ENCODE measurements at regions not wholly inside any gene's neighbourhood (a gene's known extent, or its start where the extent isn't known, plus 50 kb on each side); places are given as distances from the start of the nearest gene placed in this dataset.

DNA sequence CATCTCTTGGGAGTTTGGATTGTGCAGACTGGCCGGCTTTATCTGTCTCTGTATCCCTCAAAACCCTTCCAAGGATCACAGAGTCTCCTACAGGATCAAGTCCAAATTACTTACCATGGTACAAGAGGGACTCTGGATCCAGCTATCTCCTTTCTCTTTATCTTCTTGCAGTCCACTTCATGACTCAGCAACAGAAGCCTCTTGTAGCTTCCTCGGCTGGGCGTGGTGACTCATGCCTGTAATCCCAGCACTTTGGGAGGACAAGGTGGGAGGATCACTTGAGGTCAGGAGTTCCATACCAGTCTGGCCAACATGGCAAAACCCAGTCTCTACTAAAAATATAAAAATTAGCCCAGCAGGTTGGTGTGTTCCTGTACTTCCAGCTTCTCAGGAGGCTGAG, 189.7 kb downstream of the BCAT1 start:
- DNase-seq, result no peak

DNA sequence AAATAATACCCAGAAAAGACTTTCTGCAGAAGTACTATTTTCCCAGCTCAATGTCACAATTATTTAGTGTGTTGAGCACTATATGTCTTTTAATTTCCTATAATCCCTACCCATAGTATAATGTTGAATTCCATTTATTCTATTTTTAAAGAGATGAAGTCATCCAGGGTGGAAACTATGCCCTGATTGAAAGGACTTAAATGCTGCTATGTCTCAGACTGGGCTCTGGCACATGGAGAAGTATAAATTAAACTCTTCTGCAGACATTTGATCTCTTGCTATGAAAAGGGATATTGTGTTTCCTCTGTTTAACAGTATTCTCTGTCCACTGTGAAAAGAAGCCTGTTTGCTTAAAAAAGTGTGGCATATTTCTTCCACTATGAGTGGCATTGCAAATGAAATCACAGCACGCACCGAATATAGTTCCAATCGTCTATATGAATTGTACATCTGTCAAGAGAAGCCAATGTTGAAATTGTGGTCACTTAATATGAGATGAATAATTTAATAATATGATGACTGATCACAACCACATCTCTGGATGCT, 192.3 kb downstream of the BCAT1 start:
- no peak for DNase-seq

DNA sequence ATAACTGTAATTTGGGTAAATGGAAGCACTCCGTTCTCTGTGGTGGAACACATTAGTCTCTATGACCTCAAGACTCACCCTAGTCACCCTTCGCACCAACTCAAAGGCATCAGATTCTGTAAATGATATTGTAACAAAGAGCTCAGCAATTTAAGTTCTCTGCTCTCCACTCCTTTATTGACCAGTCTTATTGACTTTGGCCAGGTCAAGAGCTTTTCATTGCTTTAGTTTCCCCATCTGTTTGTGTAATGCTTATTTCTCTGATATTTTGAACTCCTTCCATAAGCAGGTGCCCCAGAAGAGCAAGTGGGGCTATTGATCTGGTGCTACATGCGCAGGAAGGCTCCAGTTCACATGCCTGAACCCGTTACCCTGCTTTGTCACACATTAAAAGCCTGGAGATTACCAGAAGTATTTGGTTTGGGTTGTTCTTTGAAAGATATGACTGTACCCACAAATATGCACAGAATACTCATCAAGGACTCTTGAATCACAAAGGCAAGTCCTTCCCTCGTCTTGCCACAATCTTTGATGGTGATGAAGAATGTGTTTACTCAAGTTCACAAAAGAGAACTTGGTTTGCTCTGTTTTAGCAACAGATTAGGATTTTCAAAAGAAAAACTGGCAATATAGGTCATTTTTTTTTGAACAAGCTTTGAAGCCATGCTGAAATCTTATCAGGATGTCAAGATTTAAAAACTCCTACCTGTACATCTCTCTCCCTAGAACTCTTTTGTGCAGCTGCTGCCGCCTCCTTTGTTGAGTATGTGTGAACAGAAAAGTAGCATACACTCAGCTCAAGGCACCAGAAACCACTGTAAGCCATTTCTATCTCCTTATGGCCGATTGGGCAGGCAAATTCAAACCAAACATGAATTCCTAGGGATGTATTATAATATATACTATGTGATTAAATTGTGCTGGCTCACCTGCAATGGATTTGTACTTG, 193.9 kb downstream of the BCAT1 start:
- no peak for DNase-seq

DNA sequence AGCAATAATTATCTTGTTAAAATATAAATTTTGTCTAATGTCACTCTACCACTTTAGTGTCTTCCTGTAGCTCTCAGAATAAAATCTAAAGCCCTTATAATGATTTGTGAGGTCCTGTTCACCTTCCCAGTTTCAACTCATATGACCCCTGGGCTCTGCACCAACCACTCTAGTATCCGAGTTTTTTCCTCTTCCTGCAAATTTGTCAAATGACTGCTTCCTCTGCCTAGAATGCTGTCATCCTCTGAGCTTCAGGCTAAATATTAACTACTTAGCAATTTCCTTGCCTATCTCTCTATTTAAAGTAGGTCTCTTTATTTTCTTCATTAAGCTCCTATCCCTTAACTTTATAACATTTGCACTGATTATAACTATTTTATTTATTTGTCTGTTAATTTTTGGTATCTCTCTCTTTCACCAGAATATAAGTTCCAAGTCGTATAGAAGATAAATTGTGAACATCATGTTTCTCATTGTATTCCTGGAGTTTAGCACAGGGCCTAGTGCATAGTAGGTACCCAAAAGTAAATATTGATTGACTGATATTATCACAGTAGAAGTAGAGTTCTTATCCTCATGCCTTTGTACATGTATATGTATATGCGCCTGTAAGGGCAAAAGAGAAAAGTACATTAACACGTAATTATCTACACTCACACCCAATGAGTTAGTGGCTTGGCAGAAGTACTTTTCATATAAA, 196.0 kb downstream of the BCAT1 start:
- DNase-seq, result no peak

DNA sequence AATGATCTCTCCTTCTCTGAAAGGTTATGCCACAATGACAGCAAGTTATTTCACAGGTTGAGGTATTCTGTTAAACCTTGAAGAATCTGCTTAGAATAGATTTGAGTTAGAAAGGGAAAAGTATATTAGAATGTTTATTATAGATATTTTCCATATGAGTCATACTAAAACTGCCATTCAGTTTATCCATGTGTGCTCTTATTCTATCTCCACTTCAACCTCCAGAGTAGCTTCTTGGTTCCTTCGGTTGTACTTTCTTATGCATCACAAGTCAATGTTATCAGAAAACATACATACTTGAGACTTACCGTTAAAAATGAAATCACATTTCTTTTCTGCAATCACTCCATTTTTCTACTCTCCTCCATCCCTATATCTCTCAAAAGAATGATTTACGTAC, 197.7 kb downstream of the BCAT1 start:
- no peak for DNase-seq

DNA sequence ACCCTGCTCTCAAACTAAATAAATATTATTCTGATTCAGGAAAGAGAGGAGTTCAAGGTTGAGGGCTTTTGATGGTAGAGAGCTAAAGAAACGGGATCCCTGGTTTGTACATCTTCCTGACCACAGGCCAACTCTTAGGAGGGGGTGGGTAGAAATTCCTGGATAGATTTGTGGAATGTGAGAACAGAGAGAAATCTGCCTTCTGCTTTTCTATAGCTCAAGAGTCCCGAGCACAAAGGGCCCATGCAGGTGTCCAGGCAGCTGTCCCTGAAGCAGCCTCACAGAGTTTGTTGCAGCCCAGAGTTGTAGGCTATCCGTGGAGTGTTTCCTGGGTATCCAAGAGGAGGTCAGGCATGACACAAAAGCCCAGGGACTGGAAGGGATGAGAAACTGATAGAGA, 198.6 kb downstream of the BCAT1 start:
- DNase-seq, result no peak

DNA sequence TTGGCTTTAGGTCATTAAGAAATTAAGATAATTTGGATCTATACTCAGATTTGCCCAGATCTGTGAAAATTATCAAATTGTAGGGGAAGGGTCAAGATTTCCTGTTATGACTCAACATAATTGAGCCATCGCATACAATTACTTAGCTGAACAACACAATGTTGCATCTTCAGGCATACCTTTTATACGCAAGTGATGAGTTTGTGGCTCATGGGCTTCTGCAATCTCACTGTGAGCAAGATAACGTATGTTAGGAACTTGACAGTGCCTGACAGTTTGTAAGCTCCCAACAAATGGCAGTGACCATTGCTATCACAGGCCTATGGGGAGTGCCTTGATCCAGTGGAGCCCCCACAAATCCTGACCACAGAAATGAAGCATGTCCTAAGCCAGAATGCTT, 199.7 kb downstream of the BCAT1 start:
- DNase-seq, result no peak

DNA sequence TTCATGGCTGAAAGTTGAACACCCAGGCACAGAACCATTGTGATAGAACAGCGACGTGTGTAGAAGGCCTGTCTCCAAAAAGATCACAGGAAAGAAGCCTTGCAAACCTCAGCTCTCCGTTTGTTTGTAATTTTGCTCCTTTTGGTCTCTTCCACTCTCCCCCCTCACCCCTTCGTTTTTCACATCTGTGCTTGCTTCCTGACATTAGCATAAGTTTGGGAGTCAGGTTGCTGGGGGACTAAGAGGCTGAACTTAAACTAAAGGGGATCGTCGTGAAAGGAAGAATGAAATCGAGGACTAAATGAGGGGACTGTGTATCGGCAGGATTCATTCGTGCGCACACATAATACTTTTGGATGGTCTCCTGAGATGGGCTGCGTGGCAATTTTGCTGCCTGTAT, 200.6 kb downstream of the BCAT1 start:
- no peak for DNase-seq

DNA sequence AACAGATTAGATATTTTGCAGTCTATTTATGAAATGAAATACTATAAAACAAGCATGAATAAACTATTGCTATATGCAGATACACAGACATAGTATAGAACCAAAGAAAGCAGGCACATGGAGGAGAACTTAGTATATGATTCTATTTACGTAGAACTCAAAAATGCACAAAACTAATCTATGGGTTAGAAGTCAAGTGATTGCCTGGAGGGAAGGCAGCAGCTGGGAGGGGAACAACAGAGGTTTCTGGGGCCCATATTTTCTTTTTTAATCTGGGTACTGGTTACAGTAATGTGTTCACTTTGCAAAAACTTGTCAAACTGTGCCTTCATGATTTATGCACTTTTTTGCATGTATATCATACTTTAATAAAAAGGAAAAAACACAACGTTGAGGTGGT, 202.0 kb downstream of the BCAT1 start:
- no peak for DNase-seq

DNA sequence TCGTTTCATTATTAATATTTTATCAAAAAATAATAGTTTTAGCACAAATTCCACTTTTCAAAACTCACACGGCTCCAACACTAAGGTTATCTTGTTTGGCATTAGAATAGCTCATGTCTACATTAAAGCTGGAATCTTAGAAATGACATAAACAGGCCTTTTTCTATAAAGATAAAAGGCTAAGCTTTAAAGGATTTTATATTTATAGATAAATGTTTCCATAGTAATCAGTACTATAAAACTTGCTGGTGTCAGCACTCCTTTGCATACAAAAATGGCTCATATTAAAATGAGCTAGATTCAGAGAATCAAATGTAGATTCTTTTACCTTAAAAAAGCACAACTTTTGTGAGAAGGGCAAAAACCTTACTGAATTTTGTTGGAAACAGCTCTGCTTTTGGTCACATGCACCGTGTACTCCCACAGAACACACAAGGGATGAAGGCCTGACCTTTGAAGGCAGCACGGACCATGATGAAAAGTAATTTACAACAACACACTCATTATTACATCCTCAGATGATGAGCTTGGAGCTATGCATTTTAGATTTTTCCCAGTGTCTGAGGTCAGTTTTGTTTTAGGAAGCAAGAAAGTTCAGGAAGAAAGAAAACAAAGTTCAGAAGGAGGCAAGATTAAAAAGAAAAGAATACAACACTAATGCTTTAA, 202.8 kb downstream of the BCAT1 start:
- no peak for DNase-seq

DNA sequence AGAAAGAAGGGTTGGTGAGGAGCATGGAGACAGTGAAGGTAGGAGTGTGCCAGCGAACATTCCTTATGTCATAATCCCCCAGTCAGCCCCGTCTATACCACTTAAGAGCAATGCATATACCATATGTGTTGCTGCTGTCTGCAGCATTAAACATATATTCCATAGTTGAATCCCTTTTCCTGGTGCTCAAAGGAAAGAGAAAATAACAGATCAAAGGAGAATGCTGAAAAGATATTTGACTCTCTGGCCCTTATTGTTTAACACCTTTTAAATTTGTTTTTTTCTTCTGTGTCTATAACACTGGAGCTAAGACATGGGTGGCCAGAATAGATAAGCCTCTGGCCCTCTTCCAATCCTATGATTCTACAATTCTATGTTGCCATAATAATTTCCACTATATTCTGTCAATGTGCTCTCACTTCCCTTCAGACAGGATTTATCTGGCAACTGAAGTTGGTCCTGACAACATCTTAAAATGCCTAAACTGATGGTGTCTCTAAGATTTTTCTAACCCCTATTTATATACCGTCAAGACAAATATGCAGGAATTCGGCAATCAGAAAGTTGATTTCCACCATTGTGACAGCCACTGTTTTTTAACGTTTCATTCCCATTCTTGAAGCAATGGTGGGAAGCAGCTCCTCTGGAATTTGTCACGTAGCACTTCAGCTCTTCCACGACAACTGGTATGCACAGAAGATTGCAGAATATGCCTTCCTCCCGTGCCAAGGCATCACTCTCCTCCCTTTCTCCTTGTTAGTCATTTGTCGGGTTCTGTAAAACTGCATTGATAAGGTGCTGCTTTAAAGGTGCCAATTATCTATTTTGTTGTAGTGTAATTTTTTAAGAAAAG, 204.7 kb downstream of the BCAT1 start:
- no peak for DNase-seq

DNA sequence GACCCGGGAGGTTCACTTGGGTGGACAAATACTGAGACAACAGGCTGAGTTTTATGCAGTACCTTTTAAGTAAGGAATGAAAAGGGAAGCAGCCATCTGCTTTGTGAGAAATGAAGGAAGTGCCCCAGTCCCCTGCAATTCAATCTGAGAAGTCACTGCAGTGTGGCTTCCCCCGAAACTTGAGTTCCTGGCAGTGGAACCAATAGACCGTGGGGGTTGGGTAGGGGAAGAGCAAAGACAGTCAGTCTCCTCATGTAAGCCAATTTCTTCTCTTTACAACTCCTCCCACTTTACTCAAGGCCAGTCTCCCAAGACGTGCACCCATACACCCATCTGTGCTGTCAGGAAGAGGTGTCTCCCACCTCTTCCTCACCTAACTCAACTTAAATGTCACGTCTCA, 206.5 kb downstream of the BCAT1 start:
- peak; percentile 16 for DNase-seq

DNA sequence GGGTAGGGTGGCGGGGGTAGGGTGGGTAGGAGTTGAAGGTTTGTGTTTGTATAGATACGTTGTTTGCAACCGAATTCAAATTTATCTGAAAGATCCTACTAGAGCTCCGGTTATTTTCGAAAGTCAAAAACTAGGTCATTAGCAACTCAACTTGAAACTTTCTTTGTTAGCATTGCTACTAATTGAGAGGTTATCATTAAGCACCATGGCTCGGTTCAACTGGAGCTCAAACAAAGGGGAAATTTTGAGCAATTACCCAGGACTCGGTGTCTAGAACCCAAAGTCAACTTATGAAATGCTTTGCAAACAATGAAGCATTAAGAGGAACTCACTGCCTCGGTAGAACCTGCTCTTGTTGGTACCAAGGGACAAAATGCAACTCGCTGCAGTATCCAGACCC, 207.7 kb downstream of the BCAT1 start:
- no peak for DNase-seq

DNA sequence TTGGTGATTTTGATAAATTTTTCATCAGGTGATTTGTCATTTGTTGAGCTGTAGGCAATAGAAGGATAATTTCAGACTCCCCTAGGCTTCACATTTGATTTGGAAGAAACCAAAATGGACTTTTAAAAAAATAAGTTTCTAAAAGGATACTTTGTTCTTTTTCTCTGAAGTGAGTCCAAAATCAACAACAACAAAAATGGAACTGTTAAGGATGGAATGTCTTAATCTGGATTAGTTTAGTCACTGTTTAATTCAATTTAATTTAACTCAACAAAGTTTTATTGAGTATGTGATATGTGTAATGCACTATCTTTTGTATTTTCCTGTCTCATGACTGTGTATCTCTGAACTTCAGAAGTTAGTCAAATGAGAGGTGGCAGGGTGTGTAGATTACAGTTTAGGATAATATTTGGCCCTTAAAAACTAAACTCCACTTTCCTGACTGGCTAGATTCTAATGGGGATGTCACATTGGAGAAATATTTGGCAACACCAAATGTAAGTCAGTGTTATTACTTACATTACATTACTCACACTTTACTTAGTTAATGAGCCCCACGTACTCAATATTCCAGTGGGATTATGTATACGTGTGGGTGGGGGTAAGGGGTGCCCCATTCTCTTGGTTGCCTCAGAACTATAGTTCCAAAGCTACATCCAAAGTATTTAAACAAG, 209.7 kb downstream of the BCAT1 start:
- DNase-seq, result no peak

DNA sequence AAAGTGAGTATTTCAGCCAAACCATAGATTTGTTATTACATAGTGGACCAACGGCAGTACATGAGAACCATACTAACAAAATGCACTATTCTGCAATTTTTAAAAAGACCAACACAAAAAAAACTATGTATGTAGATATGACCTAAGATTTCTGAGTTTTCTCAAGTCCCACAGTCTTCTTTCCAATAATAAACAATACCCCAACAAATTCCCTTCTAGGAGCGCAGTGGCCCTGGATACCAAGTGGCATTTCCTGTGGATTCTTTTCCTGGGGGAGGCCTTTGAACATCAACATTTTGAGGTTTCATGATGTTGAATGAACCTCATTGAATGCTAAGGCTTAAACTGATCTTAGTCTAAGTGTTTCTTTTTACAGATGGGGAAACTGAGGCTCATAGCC, 210.5 kb downstream of the BCAT1 start:
- no peak for DNase-seq

DNA sequence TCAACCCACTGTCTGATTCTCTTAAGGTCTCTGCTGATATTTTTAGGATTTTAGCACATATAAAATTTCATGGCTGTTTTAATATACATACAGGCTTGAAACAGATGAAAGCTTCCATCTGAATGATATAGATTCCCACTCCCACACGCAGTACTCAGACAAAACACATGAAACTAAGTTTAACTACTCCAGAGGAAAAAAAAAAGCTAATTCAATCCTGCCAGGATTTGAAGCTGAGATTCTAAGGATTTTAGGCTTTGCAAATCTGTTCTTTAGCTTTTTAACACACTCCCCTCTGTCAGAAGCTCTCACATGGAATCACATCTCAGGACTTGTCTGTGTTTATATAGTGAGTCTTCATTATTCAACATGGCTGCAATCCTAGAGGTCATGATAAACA, 217.3 kb downstream of the BCAT1 start:
- no peak for DNase-seq

DNA sequence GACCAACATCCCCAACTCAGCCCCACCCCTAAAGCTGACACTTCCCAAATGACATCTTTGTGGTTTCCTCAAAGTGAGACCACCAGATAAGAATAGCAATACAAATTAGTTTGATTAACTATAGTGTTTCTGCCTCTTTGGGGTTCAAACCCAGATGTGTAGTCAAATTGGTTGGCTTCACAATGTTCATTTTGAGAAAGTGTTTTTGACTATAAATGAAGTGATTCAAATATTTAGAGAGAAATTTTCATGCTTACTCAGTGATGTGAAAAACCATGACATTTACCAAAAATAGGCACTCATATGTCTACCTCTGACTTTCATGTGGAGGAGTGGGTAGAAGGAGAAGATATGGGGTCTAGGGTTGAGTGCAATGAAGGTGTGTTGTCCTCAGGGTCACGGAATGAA, 218.4 kb downstream of the BCAT1 start:
- no peak for DNase-seq

DNA sequence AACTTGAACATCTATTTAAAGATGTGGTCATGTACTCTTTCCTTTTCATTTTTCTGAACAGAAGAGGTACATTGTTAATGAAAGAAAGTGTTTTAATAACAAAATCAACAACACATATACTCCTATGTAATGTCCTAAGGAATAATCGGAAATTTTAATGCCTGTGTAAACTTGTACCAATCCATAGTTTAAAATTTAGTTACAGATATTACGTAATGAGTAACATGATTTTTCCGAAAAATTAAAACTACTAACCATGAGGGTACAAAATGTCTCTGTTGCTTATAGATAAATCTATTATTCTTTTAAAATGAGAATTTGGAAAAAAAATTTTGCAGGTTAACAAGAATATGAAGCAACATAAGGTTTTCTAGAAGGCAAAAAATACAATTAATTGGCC, 220.1 kb downstream of the BCAT1 start:
- no peak for DNase-seq

DNA sequence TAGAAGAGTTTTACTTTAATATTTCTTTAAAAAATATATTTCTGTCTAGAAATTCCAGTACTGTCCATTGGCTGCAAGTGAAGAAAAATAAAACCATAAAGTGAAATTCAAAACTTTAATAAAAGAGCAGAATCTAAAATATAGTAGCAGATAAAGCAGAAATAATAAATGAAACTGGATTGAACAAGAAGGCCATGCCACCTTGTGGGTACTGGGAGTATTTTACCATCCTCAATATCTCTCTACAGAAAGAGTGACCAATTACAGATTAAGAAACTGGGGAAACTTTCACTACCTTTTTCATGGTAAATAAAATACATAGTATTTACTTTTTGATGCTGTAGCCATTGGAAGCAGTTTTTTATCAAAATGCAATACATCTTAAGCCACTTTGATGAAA, 220.5 kb downstream of the BCAT1 start:
- DNase-seq, result no peak

DNA sequence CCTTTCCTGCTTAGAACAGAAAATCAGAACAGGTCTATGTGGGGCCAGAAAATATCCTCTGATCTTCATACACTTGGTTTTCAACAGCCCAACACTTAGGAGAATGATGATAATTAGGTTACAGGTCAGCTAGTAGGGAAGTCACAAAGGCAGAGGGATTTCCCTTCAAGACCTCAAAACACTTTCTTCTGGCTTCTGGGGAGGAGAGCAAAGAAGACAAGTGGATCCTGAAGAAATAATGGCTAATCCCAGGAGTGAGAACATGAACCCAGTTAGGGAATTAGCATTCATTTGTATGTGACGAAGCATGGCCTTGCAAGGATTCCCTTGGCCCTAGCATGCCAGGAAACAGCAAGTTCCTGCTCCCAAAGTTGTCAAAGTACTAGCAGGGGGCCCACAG, 223.3 kb downstream of the BCAT1 start:
- DNase-seq, result no peak

DNA sequence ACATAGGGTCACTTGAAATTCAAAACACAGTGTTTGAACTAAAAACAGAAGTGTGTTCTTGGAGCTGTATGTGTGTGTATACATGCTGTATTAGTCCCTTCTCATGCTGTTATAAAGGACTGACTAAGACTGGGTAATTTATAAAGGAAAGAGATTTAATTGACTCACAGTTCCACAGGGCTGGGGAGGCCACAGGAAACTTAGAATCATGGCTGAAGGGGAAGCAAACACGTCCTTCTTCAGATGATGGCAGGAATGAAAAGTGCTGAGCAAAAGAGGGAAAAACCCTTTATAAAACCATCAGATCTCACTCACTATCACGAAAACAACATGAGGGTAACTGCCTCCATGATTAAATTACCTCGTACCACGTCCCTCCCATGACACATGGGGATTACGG, 224.1 kb downstream of the BCAT1 start:
- no peak for DNase-seq

DNA sequence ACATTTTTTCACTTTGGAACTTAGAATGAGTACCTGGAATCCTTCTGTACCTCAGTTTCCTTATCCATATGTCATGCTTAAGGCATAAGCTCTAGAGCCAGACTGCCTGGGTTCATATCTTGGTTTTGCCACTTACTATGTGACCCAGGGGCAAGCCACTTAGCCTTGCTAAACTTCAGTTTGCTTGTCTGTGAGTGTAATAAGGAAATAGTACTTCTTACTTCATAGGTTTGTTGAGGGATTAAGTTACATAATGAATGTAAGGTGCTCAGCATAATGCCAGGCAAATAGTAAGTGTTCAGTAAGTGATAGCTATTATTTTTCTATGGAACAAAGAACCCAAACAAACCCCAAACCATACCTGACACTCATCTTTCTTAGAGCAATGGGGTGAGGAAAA, 225.1 kb downstream of the BCAT1 start:
- DNase-seq, result no peak

All from CD4-positive, alpha-beta T cell treated with Interleukin-17A for 1 hour (primary cell).